Neural cell (in vitro differentiated cells): ENCODE measurements at regions not wholly inside any gene's neighbourhood (a gene's known extent, or its start where the extent isn't known, plus 50 kb on each side); places are given as distances from the start of the nearest gene placed in this dataset.

Experiments used
- H2AFZ ChIP-seq: fragments of 200-600, 300-800 bp; sonication (generic), shearing (Covaris generic); 2 replicates; pipeline ENCODE4 v1.6.0; 2014; ENCODE audit warnings: low read depth, mild to moderate bottlenecking, antibody characterized with exemption, low read length, moderate library complexity
- H3F3A ChIP-seq: fragments of 200-600 bp; shearing (Covaris generic); 2 replicates; pipeline ENCODE4 v1.6.1; 2016; ENCODE audit warnings: mild to moderate bottlenecking, moderate library complexity, mixed read lengths, antibody characterized with exemption, low read length; ENCODE audit not compliant: insufficient read depth, poor library complexity, severe bottlenecking
- H3K27ac ChIP-seq: fragments of 200-600, 300-800 bp; sonication (generic), shearing (Covaris generic); 2 replicates; pipeline ENCODE4 v1.5.1; 2014; ENCODE audit warnings: mild to moderate bottlenecking, low read length, moderate library complexity
- H3K27me3 ChIP-seq: fragments of 300-800, 200-600 bp; sonication (generic), shearing (Covaris generic); 2 replicates; pipeline ENCODE4 v1.6.0; 2014; ENCODE audit warnings: mild to moderate bottlenecking, low read depth, low read length, moderate library complexity; ENCODE audit not compliant: insufficient read depth
- H3K36me3 ChIP-seq: fragments of 300-800, 200-600 bp; sonication (generic), shearing (Covaris generic); 2 replicates; pipeline ENCODE4 v1.5.1; 2014; ENCODE audit warnings: mild to moderate bottlenecking, antibody characterized with exemption, low read length, moderate library complexity; ENCODE audit not compliant: insufficient read depth
- H3K4me2 ChIP-seq: fragments of 300-800, 200-600 bp; sonication (generic), shearing (Covaris generic); 2 replicates; pipeline ENCODE4 v1.6.0; 2014; ENCODE audit warnings: mild to moderate bottlenecking, low read length
- H3K4me3 ChIP-seq: fragments of 300-800, 200-600 bp; sonication (generic), shearing (Covaris generic); 2 replicates; pipeline ENCODE4 v1.5.1; 2014; ENCODE audit warnings: mild to moderate bottlenecking, low read length, moderate library complexity
- H3K79me2 ChIP-seq: fragments of 200-600 bp; shearing (Covaris generic); replicated peaks from 2 replicates; pipeline ENCODE4 v1.6.0; 2014; ENCODE audit warnings: mild to moderate bottlenecking, low read length, moderate library complexity; ENCODE audit not compliant: insufficient read depth
- H3K9ac ChIP-seq: fragments of 300-800, 200-600 bp; sonication (generic), shearing (Covaris generic); 2 replicates; pipeline ENCODE4 v1.6.1; 2016; ENCODE audit warnings: mild to moderate bottlenecking, low read length, mixed read lengths
- H3K9me2 ChIP-seq: fragments of 200-600 bp; shearing (Covaris generic); 2 replicates; pipeline ENCODE4 v1.6.1; 2016; ENCODE audit warnings: mild to moderate bottlenecking, low read length, mixed read lengths; ENCODE audit not compliant: insufficient read depth
- H3K9me3 ChIP-seq: fragments of 200-600, 300-800 bp; sonication (generic), shearing (Covaris generic); 2 replicates; pipeline ENCODE4 v1.6.1; 2016; ENCODE audit warnings: mild to moderate bottlenecking, mixed run types, low read length, moderate library complexity, mixed read lengths
- H4K20me1 ChIP-seq: fragments of 200-600 bp; shearing (Covaris generic); 2 replicates; pipeline ENCODE4 v1.6.1; 2016; ENCODE audit warnings: mild to moderate bottlenecking, mixed run types; ENCODE audit not compliant: insufficient read depth
- CTCF ChIP-seq: fragments of 450-650 bp; IDR thresholded peaks from 2 replicates; pipeline ENCODE4 v1.5.1; 2014; ENCODE audit warnings: antibody characterized with exemption, mild to moderate bottlenecking, moderate library complexity; ENCODE audit not compliant: poor library complexity, severe bottlenecking
- EP300 ChIP-seq: fragments of 450-650 bp; conservative IDR thresholded peaks from 2 replicates; pipeline ENCODE4 v1.6.1; 2014; ENCODE audit warnings: antibody characterized with exemption, mild to moderate bottlenecking, moderate library complexity; ENCODE audit not compliant: poor library complexity, severe bottlenecking
- EZH2 ChIP-seq: fragments of 200-600, 300-800 bp; shearing (Covaris generic), sonication (generic); IDR thresholded peaks from 2 replicates; pipeline ENCODE4 v1.6.1; 2014; ENCODE audit warnings: antibody characterized with exemption, low read length, borderline replicate concordance, mild to moderate bottlenecking; ENCODE audit not compliant: insufficient read depth, poor library complexity, severe bottlenecking
- MXI1 ChIP-seq: fragments of 450-650 bp; conservative IDR thresholded peaks from 2 replicates; pipeline ENCODE4 v1.6.1; 2014; ENCODE audit warnings: antibody characterized with exemption, mild to moderate bottlenecking; ENCODE audit not compliant: poor library complexity, severe bottlenecking
- POLR2AphosphoS5 ChIP-seq: IDR thresholded peaks from 2 replicates; pipeline ENCODE4 v1.6.1; 2012
- RAD21 ChIP-seq: fragments of 450-650 bp; conservative IDR thresholded peaks from 2 replicates; pipeline ENCODE4 v1.6.1; 2014; ENCODE audit warnings: antibody characterized with exemption, mild to moderate bottlenecking, moderate library complexity
- REST ChIP-seq: IDR thresholded peaks from 2 replicates; pipeline ENCODE4 v1.6.1; 2012; ENCODE audit warnings: borderline replicate concordance
- SMC3 ChIP-seq: fragments of 450-650 bp; conservative IDR thresholded peaks from 2 replicates; pipeline ENCODE4 v1.6.1; 2014; ENCODE audit warnings: antibody characterized with exemption, mild to moderate bottlenecking, moderate library complexity; ENCODE audit not compliant: poor library complexity
- TAF1 ChIP-seq: IDR thresholded peaks from 2 replicates; pipeline ENCODE4 v1.6.1; 2012; ENCODE audit warnings: low read depth

GRCh38 chr21:15210235-15210678 is 145.5 kb upstream of the NRIP1 start:
- no peak for TF ChIP-seq EZH2
- no peak for TF ChIP-seq TAF1
- TF ChIP-seq MXI1: no peak
- TF ChIP-seq SMC3: no peak
- no peak for TF ChIP-seq CTCF
- TF ChIP-seq POLR2AphosphoS5: no peak
- no peak for TF ChIP-seq REST
- TF ChIP-seq EP300: no peak
- TF ChIP-seq RAD21: no peak
- H3K9ac ChIP-seq: no peak overlapping the region
- H3K36me3 ChIP-seq: no peaks in the 10 kb centered on the region
- no peaks in the 10 kb centered on the region for H4K20me1 ChIP-seq
- no peaks in the 10 kb centered on the region for H3K79me2 ChIP-seq
- H3F3A ChIP-seq: no peaks in the 10 kb centered on the region
- H3K27me3 ChIP-seq: no peaks in the 10 kb centered on the region
- H3K9me2 ChIP-seq: no peaks in the 10 kb centered on the region
- H3K4me3 ChIP-seq: no peak overlapping the region
- no peak overlapping the region for H3K4me2 ChIP-seq
- no peak overlapping the region for H3K27ac ChIP-seq
- H2AFZ ChIP-seq: no peak overlapping the region
- no peaks in the 10 kb centered on the region for H3K9me3 ChIP-seq

- Histone ChIP-seq H3K9me2 (no peaks in the 10 kb centered on the region), H3F3A (no peaks in the 10 kb centered on the region), H3K36me3 (no peaks in the 10 kb centered on the region), H3K79me2 (no peaks in the 10 kb centered on the region), H3K9me3 (no peaks in the 10 kb centered on the region), H3K4me3 (no peak overlapping the region), H3K27me3 (no peaks in the 10 kb centered on the region), H4K20me1 (no peaks in the 10 kb centered on the region), H3K9ac (no peak overlapping the region), H2AFZ (no peak overlapping the region), H3K4me2 (no peak overlapping the region), H3K27ac (no peak overlapping the region)
- TF ChIP-seq EZH2: no peak
- no peak for TF ChIP-seq TAF1
- no peak for TF ChIP-seq CTCF
- TF ChIP-seq POLR2AphosphoS5: no peak
- no peak for TF ChIP-seq MXI1
- no peak for TF ChIP-seq RAD21
- no peak for TF ChIP-seq EP300
Measured at GRCh38 chr21:15211491-15212133, 146.8 kb upstream of the NRIP1 start.
